ENCODE measurements at regions not wholly inside any gene's neighbourhood (a gene's known extent, or its start where the extent isn't known, plus 50 kb on each side); places are given as distances from the start of the nearest gene placed in this dataset.
"Not testable (repeated sequence)": the region's sequence is repeated elsewhere in the genome, so short reads cannot be mapped to it uniquely, and the experiment has no call there.

DNA sequence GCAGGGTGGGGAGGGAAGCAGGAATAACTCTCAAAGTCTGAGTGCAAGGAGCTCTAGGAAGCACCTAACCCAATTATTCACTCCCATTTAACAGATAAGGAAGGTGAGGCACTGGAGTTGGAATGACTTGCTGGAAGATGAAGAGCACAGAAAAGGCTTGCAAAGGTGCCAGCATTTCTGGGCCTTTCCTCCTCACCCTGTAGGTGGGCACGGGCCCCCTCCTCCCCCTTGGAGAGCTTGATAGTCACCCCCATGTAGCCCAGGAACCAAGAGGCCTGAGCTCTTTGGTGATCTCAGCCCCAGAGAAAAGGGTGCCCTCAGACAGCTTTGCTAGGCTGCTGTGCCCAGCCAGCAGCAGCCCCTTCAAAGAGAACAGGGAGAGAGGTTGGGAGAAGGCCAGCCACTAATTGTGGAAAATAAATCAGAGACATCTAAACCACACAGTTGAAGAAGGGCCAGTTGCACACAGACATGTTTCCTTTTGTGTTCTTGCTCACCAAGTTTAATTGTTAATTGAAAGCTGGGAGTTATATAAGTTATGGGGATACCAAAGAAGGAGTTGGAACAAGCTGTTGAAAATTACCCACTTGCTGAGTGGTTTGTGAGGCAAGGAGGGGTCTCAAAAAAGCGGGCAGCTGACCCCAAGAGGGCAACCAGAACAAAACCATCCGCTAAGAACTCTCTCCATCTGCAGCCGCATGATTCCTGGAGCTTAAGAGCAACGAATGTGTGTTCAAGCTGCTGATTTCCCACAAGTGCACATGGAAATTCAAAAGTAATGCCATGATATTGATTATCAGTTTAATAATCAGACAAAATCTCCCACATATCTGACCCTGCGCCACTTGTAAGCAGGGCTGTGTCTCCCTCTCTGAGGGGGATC, 77.0 kb downstream of the MRPL14 start:
- no peak for DNase-seq

DNA sequence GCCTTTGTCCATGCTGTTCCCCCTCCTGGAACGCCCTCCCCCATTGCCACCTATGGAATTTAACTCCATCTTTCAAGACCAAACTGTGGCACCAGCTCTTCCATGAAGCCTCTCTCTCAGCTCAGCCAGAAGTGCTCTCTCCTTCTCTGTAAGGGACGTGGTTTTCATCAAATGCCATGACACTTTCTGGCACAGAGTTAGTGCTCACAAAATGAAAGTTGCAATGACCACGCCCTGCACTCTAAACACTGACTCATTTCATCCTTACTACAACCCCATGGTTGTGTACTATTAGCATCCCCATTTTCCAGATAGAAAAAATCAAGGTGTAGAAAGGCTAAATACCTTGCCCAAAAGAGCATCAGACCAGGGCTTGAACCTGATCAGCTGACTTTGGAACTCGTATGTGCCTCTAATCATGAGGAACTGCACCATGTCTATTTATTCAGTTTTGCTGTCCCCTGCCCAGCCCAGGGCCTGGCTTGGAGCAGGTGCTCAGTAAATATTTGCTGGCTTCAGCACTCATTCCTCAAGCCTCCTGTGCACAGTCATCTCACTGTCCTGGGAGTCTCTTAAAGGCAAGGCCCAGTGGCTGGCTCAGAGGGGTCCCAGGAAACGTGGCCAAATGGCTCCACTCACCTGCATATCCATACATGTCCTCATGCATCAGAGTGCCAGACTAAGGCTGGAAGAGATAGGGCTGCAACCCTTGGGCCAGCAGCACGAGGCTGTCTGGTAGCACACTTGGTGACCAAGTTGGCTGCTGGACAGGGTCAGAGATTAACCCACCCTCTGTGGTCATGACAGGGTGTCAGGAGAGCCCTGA, 77.9 kb downstream of the MRPL14 start:
- no peak for DNase-seq

DNA sequence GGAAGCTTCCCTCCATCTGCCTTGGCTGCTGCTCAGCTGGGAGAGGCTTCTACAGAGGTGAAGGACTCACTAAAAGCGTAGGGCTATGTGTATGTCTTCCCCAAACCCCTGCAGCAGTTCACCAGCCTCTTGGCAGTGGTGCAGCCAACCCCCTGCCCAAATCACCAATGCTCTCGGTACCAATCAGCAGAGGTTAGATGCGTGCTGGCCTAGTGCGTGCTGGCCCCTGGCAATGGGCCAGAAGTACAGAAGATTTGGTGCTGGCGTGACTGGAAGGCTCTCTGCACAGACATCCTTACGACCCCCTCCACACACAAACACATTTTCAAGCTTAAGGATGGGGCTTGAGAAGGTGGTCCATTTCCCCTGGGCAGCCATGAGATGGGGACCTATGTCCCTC, 79.0 kb downstream of the MRPL14 start:
- DNase-seq: no peak

DNA sequence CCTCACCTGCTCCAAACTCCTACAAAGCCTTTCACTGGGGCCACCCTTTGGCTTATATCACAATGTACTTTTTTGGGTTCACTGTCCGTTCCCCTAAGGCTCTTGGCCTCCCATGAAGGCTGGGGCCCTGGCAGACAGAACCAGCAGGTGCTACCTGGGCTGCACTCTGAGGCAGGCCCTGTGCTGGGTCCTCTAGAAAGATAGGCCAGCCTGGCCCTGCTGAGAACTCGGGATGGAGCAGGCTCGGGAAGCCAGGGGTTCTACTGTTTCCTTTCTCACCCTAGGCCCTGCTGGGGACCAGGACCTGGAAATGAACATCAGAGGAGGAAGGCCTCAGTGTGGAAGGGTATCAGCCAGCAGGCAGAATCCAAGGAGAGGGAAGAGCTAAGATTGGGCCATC, 79.5 kb downstream of the MRPL14 start:
- DNase-seq: no peak

DNA sequence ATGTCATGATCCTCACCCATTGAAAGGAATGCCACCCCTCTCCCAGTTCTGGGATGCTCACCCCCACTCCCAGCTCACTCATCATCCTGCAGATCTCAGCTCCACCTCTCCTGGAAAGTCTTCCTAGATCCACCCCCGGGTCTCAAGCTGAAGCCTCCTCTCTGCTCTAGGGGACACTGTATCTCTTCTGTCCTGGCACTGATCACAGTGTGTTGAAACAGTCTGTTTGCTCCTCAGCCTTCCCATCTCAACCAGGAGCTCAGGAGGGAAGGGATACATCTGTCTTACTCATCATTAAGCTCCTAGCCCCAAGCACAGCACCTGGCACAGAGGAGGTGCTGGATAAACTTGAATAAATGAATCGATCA, 80.1 kb downstream of the MRPL14 start:
- no peak for DNase-seq

DNA sequence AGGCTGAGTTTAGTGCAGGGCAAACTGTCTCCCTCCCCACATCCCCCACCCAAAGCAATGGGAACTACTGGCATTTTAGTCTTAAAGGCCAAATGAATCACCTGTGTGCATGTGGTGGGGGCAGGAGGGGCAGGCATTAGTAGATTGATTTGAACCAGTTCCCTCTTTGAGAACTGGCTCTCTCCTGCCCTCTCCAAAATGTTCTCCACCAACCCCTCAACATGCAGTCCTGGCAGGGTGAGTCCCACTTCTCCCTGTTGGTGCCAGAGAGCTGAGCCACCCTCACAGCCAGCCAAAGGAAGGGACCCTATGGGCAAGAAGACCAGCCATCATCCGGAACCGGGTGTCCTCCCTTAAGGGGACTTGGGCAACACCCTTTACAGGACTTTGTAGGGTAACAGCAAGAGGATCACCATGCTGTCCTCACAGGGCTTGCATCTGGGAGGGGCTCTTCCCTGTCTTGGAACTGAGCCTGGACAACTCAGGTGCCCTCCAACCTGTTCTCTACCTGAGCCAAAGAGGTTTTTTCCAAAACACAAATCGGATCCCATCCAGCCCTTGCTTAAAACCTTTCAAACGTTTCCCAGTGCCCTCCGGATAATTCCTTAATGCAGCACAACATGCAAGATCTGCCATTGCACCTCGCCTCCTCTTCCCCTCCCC, 80.6 kb downstream of the MRPL14 start:
- no peak for DNase-seq

DNA sequence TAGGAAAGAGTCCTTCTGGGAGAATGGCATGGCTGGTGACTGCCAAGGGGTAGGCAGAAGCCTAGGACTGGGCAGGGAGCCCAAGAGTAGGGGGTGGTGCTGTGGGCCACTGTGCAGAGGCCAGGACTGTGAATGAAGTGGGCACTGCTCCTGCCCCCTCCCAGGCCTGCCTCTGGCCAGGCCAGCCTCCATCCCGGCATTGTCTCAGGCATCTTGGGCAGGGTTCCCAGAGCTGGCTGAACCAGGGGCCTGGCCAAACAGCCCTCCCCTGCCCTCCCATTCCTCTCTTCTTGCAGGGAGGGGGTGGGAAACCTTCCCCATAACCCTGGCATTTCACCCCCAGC, 81.6 kb downstream of the MRPL14 start:
- no peak for DNase-seq

DNA sequence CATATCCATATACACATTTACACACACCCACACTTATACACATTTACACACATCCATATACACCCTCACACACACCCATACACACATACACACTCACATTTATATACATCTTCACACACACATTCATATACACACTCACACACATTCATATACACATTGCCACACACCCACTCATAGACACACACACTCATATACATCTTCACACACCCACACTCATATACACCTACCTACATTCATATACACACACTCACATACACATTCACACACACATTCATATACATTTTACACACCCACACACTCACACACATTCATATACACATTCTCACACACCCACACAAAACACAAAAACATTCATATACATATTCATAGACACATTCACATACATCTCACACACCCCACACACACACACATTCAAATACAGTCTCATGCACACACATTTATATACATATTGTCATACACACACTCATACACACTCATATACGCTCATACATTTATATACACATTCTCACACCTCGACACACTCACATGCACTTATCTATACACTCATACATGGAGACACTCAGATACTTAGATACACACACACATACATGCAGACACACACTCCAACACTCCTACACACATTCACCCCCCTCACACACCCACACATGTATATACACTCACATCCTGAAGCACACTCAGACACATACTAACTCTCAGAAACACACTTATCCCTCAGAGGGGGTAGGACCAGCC, 82.1 kb downstream of the MRPL14 start:
- DNase-seq: no peak

DNA sequence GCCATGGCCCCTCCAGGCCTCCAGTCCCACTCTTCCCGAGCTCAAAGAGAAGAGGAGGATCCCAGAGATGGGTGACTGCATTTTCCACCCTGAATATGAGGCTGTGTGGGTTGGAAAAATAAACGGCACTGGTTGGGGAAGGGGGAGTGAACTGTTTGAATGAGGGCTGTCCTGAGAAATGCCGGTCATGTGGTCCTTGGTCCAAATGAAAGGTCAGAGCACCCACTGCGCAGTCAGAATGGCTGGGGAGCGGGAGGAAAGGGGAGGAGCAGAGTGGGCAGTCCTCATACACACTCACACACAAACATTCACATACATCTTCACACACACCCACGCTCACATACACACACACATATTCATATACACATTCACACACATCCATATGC, 83.1 kb downstream of the MRPL14 start:
- DNase-seq: no peak

DNA sequence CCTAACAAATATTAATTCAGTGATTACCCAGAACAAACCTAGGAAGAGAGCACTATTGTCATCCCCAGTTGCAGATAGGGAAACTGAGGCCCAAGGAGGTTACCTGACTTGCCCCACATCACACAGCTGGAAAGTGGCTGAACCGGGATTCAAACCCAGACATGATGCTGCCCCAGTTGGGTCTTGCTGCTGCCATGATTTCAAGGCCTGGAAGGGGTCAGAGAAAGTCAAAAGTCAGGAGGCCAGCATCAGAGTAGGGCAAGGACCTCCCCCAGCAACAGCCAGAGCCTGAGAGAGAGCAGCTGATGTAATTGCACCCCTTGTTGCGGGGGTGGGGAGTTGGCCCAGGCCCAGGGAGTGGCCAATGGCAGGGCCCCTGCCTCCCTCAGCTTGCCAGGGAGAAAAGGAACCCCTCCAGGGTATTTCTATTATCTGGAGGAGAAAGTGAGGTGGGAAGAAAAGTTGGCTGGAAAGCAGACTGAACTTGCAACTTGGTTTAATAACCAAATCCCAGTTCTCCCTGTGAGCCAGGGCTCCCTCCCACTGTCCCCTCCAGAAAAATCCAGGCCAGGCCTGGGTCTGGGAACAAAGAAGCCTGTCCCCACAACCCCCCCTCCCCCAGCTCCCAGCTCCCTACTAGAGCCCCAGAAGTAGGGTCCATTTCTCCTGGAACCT, 83.6 kb downstream of the MRPL14 start:
- DNase-seq: no peak

DNA sequence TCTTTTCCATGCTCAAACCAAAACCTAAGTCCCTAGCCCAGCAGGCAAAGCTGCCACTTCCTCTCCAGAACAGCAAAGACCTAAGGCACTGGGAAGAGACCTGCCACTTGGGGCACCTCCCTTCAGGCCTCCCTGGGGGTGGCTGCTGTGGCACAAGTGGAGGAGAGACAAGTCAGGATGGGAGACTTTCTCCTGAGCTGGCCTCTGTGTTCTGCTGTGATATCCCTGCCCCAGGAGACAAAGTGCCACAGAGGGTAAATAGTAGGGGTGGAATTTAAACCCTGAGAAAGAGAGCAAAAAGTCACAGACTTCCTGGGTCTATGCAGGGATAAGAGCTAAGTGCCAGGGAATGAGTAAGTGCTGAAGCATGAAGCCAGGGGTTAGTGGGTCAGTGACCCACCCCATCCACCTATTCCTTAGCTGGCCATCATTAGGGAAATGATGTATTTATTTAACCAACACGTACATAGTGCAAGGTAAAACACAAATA, 84.2 kb downstream of the MRPL14 start:
- DNase-seq: no peak

DNA sequence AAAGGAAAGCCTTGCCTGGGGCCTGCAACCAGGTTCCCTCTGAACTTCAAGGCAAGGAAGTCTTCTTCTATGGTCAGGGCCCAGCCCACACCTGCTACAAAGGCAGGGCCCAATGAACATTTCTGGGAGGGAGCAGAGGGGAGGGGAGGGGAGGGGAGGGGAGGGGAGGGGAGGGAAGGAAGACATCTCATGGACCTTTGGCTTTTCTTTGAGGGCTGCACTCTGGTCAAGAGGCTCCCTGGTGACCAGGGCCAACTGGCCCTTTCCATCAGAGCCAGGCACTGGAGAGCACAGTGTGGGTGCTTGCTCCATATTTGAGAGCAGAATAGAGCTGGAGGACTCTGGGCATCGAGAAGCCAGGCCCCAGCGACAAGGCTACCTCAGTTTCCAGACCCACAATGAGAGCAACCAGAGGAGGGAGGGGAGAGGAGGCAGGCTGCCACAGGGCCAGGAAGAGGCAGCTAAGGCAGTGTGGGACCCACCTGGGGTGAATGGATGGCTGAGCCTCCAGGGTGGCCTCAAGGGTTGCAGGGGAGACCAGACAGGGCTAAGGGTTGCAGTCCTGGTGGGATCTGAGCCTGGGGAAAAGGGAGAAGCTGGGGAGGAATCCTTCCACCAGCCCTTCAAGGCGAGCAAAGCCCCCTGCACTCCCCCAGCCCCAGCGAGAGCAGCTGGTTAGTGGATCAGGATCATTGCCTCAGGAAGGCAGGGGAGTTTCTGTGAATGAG, 84.8 kb downstream of the MRPL14 start:
- no peak for DNase-seq

DNA sequence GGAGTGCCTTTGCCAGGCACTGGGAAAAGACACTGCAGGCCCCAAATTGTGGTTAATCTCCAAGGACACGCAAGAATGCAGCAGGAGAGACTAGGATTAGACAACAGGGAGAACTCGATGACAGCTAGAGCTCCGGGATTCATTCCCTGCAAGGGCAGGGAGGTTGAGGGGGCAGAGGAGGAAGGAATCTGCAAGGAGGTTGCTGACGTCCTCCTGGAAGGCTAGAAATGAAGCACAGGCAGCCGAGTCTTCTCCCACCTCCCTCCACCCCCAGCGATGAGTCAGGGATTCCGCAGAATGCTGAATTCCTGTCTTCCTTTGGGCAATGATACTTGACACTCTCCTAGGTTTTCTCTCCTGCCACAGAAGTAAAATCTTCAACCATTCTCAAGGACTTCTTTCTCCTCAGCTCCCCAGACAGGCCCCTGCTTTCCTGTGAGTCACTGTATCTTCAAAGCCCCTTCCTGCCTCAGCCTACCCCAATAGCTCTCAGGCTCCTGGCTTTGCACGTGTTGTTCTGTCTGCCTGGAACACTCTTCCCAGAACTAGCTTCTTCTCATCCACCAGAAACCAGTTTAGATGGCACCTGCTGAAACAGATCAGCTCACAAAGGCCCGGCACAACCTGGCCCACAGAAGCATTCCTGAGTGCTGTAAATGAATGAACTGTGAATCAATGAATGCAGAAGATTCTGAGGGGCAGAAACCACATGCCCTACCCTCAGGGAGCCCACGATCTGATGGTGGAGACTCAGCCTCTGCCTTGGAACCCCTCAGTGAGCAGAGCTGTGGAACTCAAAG, 85.6 kb downstream of the MRPL14 start:
- DNase-seq: no peak

DNA sequence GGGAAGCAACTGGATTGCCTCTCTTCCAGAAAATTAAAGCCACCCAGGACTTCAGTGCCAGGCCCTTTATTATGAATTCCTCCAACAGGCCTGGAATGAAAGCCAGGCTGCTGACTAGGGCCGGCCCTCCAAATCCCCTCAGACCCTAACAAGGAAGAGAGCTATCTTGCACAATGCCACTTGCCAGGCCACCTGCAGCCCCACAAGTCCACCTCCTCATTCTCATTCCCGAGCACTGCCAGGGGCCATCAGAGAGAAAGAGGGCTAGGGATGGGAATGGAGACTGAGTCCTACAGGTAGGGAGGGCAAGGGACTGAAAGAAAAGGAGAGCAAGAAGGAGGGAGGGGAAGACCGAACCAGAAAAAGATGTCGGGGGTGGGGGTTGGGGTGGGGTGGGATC, 86.5 kb downstream of the MRPL14 start:
- DNase-seq: no peak

DNA sequence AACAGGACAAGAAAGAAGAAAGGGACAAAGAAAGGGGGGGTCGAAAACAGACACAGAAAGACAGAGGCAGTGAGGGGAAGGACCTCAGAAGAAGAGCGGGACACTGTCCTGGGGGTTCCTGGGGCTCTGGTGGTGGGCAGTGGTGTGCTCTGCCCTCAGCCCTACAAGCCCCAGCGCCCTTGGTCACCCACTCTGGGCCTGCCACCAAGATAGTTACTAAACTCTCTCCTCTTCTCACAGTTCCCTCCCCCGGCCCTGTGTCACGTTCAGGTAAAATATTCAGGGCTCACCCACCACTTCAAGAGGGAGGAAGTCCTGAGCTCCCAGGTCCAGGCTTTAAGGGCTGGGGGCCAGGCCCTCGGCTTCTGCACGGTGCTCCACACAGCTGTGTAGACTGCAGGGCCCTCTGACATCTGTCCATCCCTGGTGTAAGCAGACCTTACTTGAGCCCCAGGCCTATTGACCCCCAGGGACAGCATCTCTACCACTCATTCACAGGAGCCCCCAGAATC, 87.4 kb downstream of the MRPL14 start:
- no peak for DNase-seq

DNA sequence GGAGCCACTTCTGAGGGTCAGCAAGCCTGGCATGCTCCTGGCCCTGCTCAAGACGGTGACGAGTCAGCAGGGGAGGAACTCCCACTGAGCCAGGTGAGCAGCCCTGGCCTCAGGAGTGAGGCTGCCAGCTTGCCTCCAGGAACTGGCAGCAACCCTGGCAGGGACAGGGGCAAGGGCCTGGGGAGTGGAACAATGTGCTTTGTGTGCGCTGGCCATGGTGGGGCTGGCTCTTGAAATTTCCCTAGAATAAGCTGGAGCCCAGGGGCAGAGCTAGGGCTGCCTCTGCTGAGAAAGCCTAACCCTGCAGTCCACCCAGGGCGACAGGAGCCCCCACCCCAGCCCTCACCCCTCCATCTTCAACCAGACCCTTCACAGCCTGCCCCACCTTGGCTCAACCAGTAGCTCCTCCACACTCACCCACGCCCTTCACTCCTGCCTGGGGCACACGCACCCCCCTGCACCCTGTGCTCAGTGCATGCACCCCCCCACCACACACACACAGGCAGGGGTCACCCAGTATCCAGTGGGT, 88.0 kb downstream of the MRPL14 start:
- no peak for DNase-seq

DNA sequence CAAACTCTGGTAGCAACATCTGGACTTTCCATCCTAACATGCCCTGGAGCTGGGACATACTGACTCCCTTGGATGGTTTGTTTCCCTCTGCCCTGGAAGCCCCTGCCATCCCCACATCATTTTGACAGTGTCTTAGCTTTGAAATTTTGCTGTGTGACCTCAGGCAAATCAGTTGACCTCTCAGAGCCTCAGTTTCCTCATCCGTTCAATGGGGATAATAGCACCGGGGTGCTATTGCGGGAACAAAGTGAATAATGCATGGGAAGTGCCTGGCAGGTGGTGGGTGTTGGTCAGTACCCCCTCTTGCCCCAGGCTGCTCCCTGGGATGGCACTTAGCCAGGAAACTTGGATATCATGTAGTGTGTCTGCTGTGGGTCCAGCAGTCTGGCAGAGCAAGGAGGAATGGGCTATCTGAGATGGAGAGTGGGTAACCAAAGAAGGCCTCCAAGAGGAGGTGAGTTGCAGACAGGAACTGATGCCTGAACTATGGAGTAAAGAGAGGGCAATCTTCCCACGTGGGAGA, 88.6 kb downstream of the MRPL14 start:
- no peak for DNase-seq

DNA sequence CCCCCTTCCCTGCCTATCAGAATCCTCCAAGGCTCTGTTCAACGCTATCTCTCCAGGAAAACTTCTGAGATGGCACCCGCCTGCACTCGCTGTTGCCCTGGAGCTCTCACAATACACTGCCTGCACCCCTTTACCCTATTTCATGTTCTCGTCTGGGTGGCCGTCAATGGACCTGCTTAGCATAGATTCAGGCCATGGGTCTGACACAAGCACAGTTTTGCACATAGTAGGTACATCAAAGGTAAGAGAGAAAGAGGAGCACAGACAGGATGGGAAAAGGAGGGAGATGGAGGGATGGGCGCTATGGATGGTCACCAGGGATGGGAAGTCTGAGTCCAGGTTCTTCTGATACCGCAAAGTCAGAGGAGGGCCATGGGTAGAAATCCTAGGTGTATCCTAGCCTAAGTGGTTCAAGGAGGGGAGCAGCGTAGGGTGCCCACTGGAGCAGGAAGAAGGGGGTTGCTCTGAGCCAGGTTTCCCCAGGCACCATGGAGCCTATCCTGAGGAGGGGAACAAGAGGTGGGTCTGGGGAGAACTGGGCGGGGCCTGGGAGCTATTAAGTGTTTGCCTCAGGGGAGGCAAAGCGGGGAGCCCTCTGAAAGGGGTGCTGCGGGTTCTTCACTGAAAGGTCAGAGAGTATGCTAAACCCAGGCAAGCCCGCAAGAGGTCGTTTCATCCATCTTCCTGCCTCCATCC, 89.3 kb downstream of the MRPL14 start:
- DNase-seq: no peak

DNA sequence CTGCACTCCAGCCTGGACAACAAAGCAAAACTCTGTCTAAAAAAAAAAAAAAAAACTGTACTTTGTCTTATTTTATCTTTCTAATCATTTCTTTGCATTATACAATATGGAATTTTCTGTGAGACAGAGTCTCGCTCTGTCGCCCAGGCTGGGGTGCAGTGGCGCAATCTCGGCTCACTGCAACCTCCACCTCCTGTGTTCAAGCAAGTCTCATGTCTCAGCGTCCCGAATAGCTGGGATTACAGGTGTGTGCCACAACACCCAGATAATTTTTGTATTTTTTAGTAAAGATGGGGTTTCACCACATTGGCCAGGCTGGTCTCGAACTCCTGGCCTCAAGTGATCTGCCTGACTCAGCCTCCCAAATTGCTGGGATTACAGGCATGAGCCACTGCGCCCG, 90.0 kb downstream of the MRPL14 start:
- not testable (repeated sequence) for DNase-seq

All from DMS153 (cell line).